OCI-LY3 (cell line): ENCODE measurements at regions not wholly inside any gene's neighbourhood (a gene's known extent, or its start where the extent isn't known, plus 50 kb on each side); places are given as distances from the start of the nearest gene placed in this dataset.

ENCODE experiments used
- H2AFZ ChIP-seq: fragments of 200-600, 300-600 bp; shearing (Covaris generic); 2 replicates; pipeline ENCODE4 v1.6.0; 2014; ENCODE audit warnings: antibody characterized with exemption, low read depth, low read length
- H3K27ac ChIP-seq: fragments of 200-600, 300-600 bp; sonication (generic); 2 replicates; pipeline ENCODE4 v1.5.1; 2014; ENCODE audit warnings: mild to moderate bottlenecking, low read length, moderate library complexity, mixed read lengths
- H3K27me3 ChIP-seq: fragments of 200-600, 300-600 bp; sonication (generic); 2 replicates; pipeline ENCODE4 v1.6.1; 2014; ENCODE audit warnings: low read depth, low read length, mixed read lengths
- H3K36me3 ChIP-seq: fragments of 200-600, 300-600 bp; sonication (generic); replicated peaks from 2 replicates; pipeline ENCODE3; 2014; ENCODE audit warnings: low read depth, low read length, mixed read lengths
- H3K4me1 ChIP-seq: fragments of 300-600, 200-600 bp; sonication (generic); 2 replicates; pipeline ENCODE4 v1.6.1; 2014; ENCODE audit warnings: low read length, mixed read lengths
- H3K4me2 ChIP-seq: fragments of 200-600, 300-600 bp; sonication (generic); 2 replicates; pipeline ENCODE4 v1.6.1; 2014; ENCODE audit warnings: low read length, mixed read lengths
- H3K4me3 ChIP-seq: fragments of 300-600, 200-600 bp; sonication (generic); 2 replicates; pipeline ENCODE4 v1.5.1; 2014; ENCODE audit warnings: antibody characterized with exemption, mild to moderate bottlenecking, low read length, moderate library complexity
- H3K79me2 ChIP-seq: fragments of 300-600, 200-600 bp; shearing (Covaris generic); 2 replicates; pipeline ENCODE4 v1.6.1; 2014; ENCODE audit warnings: mild to moderate bottlenecking, low read length, mixed read lengths
- H3K9ac ChIP-seq: fragments of 300-600, 200-600 bp; shearing (Covaris generic); 2 replicates; pipeline ENCODE4 v1.6.0; 2014; ENCODE audit warnings: mild to moderate bottlenecking, low read length, moderate library complexity
- H3K9me3 ChIP-seq: fragments of 200-600, 300-600 bp; shearing (Covaris generic); 2 replicates; pipeline ENCODE4 v1.6.1; 2014; ENCODE audit warnings: low read length, mixed read lengths; ENCODE audit not compliant: insufficient read depth
- H4K20me1 ChIP-seq: fragments of 200-600, 300-600 bp; sonication (generic); 2 replicates; pipeline ENCODE4 v1.6.1; 2016; ENCODE audit warnings: low read length, mixed read lengths; ENCODE audit not compliant: insufficient read depth
- CTCF ChIP-seq: fragments of 200-600, 300-600 bp; sonication (generic); IDR thresholded peaks from 2 replicates; pipeline ENCODE4 v1.5.1; 2014; ENCODE audit warnings: antibody characterized with exemption, low read length, low read depth
- EZH2phosphoT487 ChIP-seq: fragments of 200-600 bp; shearing (Covaris generic); IDR thresholded peaks from 2 replicates; pipeline ENCODE4 v1.6.1; 2018; ENCODE audit warnings: antibody characterized with exemption, mixed run types, low read depth

- Histone ChIP-seq H3K9ac (no peak overlapping the region), H3K27ac (no peak overlapping the region), H3K36me3 (no peaks in the 10 kb centered on the region), H3K4me2 (no peak overlapping the region), H4K20me1 (no peaks in the 10 kb centered on the region), H2AFZ (no peak overlapping the region), H3K4me3 (no peak overlapping the region), H3K4me1 (no peaks in the 10 kb centered on the region), H3K27me3 (no peaks in the 10 kb centered on the region), H3K79me2 (no peaks in the 10 kb centered on the region), H3K9me3 (no peaks in the 10 kb centered on the region)
- TF ChIP-seq CTCF: no peak
- TF ChIP-seq EZH2phosphoT487: no peak
Observed at GRCh38 chr6:126614642-126615504, 275.0 kb downstream of the CENPW start.

- no peak overlapping the region for H3K4me3 ChIP-seq
- TF ChIP-seq EZH2phosphoT487 (no peak), CTCF (no peak)
- H3K27me3 ChIP-seq: no peaks in the 10 kb centered on the region
- no peaks in the 10 kb centered on the region for H3K9me3 ChIP-seq
- no peak overlapping the region for H3K4me2 ChIP-seq
- no peaks in the 10 kb centered on the region for H3K79me2 ChIP-seq
- no peak overlapping the region for H2AFZ ChIP-seq
- H3K9ac ChIP-seq: no peak overlapping the region
- H3K36me3 ChIP-seq: no peaks in the 10 kb centered on the region
- H3K27ac ChIP-seq: no peak overlapping the region
- no peaks in the 10 kb centered on the region for H4K20me1 ChIP-seq
- H3K4me1 ChIP-seq: no peaks in the 10 kb centered on the region
Observed at GRCh38 chr6:126616866-126617265, 277.0 kb downstream of the CENPW start.

- Histone ChIP-seq H3K36me3 (no peaks in the 10 kb centered on the region), H3K9ac (no peak overlapping the region), H2AFZ (no peak overlapping the region), H3K4me1 (no peaks in the 10 kb centered on the region), H3K9me3 (no peaks in the 10 kb centered on the region), H3K27ac (no peak overlapping the region), H3K4me3 (no peak overlapping the region), H3K79me2 (no peaks in the 10 kb centered on the region), H3K27me3 (no peaks in the 10 kb centered on the region), H4K20me1 (no peaks in the 10 kb centered on the region), H3K4me2 (no peak overlapping the region)
- TF ChIP-seq CTCF (no peak), EZH2phosphoT487 (no peak)
Observed at GRCh38 chr6:126618639-126619343, 278.9 kb downstream of the CENPW start.

- no peak overlapping the region for H3K9ac ChIP-seq
- TF ChIP-seq EZH2phosphoT487 (no peak), CTCF (no peak)
- no peak overlapping the region for H3K4me2 ChIP-seq
- H3K9me3 ChIP-seq: no peaks in the 10 kb centered on the region
- no peaks in the 10 kb centered on the region for H3K36me3 ChIP-seq
- H3K4me3 ChIP-seq: no peak overlapping the region
- no peak overlapping the region for H2AFZ ChIP-seq
- H3K4me1 ChIP-seq: no peaks in the 10 kb centered on the region
- no peaks in the 10 kb centered on the region for H3K27me3 ChIP-seq
- H4K20me1 ChIP-seq: no peaks in the 10 kb centered on the region
- H3K79me2 ChIP-seq: no peaks in the 10 kb centered on the region
- no peak overlapping the region for H3K27ac ChIP-seq
Observed at GRCh38 chr6:126620719-126621118, 280.8 kb downstream of the CENPW start.
